Kidney (tissue), 13 donors: ENCODE measurements at regions not wholly inside any gene's neighbourhood (a gene's known extent, or its start where the extent isn't known, plus 50 kb on each side); places are given as distances from the start of the nearest gene placed in this dataset.
"Not testable (repeated sequence)": the region's sequence is repeated elsewhere in the genome, so short reads cannot be mapped to it uniquely, and the experiment has no call there.

Experiments
- DNase-seq, 5 donors: peaks; one replicate each; pipeline ENCODE4 v3.0.0-alpha.2; 2013 to 2020
- FAIRE-seq: peaks from 2 replicates; lab custom pipeline; 2012; peaks lifted over from hg19 to GRCh38; lab: Jason Lieb, UNC
- H3K27ac ChIP-seq, 2 donors: one replicate each; pipeline ENCODE4 v1.7.0; 2013; ENCODE audit warnings: low read depth in 2 of 2, low read length in 2 of 2, inconsistent platforms in 1 of 2
- H3K27me3 ChIP-seq: one replicate; pipeline ENCODE4 v1.7.1; 2013; ENCODE audit warnings: low read length, inconsistent platforms; ENCODE audit not compliant: control insufficient read depth, insufficient read depth
- H3K36me3 ChIP-seq, 3 donors: one replicate each; pipeline versions ENCODE4 v1.7.0 to v1.7.1; 2013; ENCODE audit warnings: low read length in 3 of 3, control low read depth in 1 of 3, inconsistent platforms in 1 of 3; ENCODE audit not compliant: insufficient read depth in 3 of 3, control insufficient read depth in 2 of 3
- H3K4me1 ChIP-seq, 3 donors: one replicate each; pipeline versions ENCODE4 v1.7.0 to v1.7.1; 2013; ENCODE audit warnings: low read length in 3 of 3, inconsistent platforms in 1 of 3, low read depth in 1 of 3; ENCODE audit not compliant: control insufficient read depth in 2 of 3, insufficient read depth in 2 of 3
- H3K4me3 ChIP-seq, 3 donors: one replicate each; pipeline versions ENCODE4 v1.7.0 to v1.8.1; 2013; ENCODE audit warnings: low read length in 3 of 3, control low read depth in 1 of 3, inconsistent platforms in 1 of 3
- H3K9ac ChIP-seq, 3 donors: one replicate each; pipeline versions ENCODE4 v1.7.0 to v1.7.1; 2013; ENCODE audit warnings: low read length in 3 of 3, control low read depth in 1 of 3, inconsistent platforms in 1 of 3
- H3K9me3 ChIP-seq, 3 donors: one replicate each; pipeline versions ENCODE4 v1.7.0 to v1.7.1; 2013; ENCODE audit warnings: low read length in 3 of 3, control low read depth in 1 of 3, inconsistent platforms in 1 of 3; ENCODE audit not compliant: control insufficient read depth in 2 of 3, insufficient read depth in 1 of 3
- intact Hi-C: fragments of 100-400 bp; cut with DNase I; formaldehyde crosslinking; loops from one replicate; pipeline ENCODE4 v1.11.1; 2022
- TF ChIP-seq, protein P1 (sequence below): IDR thresholded peaks from 3 replicates; pipeline ENCODE4 v1.5.1; 2012; ENCODE audit warnings: mild to moderate bottlenecking, moderate library complexity, borderline replicate concordance; ENCODE audit not compliant: insufficient read depth; ENCODE audit errors: extremely low read depth
- donor health status: control.
- donor health status: control.
- donor health status: control.
- donor health status: control.
- donor health status: control.
- donor health status: DM: yes; HTN: yes; CAD: no.
- donor health status: Normal renal cell carcinoma (clear cell type).

GRCh38 chr18:14964406-14964805 lies 216.4 kb downstream of the ANKRD30B start:
- DNase-seq (no peak), FAIRE-seq (no peak)
- TF ChIP-seq, protein P1, sequence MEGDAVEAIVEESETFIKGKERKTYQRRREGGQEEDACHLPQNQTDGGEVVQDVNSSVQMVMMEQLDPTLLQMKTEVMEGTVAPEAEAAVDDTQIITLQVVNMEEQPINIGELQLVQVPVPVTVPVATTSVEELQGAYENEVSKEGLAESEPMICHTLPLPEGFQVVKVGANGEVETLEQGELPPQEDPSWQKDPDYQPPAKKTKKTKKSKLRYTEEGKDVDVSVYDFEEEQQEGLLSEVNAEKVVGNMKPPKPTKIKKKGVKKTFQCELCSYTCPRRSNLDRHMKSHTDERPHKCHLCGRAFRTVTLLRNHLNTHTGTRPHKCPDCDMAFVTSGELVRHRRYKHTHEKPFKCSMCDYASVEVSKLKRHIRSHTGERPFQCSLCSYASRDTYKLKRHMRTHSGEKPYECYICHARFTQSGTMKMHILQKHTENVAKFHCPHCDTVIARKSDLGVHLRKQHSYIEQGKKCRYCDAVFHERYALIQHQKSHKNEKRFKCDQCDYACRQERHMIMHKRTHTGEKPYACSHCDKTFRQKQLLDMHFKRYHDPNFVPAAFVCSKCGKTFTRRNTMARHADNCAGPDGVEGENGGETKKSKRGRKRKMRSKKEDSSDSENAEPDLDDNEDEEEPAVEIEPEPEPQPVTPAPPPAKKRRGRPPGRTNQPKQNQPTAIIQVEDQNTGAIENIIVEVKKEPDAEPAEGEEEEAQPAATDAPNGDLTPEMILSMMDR: no peak
- H3K4me1 ChIP-seq: no peaks in the 10 kb centered on the region
- no peak overlapping the region for H3K4me3 ChIP-seq
- H3K27me3 ChIP-seq: no peaks in the 10 kb centered on the region
- H3K9ac ChIP-seq: no peak overlapping the region
- H3K27ac ChIP-seq: no peak overlapping the region
- no peaks in the 10 kb centered on the region for H3K36me3 ChIP-seq
- H3K9me3 ChIP-seq: no peaks in the 10 kb centered on the region
- intact Hi-C loops: no loop called here

GRCh38 chr18:14964976-14965375 lies 217.0 kb downstream of the ANKRD30B start:
- H3K9me3 ChIP-seq, H3K27ac ChIP-seq, FAIRE-seq, intact Hi-C loops, H3K4me3 ChIP-seq, H3K4me1 ChIP-seq, H3K9ac ChIP-seq, H3K27me3 ChIP-seq, DNase-seq, H3K36me3 ChIP-seq: not testable (repeated sequence)

DNA sequence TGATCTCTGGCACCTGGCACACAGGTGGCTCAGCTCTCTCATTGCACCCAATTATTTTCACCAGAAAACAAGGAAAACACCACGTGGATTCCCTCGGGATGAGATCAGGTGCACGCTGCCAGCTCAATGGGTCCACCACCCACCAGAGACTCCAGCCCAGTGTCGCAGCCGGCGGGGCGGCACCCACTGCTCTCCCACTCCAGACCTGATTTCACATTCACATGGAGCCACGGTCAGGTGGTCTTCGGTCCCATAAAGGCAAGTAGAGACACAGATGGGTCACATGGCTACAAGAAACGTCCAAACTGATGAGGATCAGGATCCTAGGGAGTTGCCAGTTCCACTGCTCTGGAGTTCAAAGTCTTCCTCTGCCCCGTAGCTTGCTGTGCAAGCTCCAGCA lies 217.6 kb downstream of the ANKRD30B start:
- Histone ChIP-seq H3K9me3 (no peaks in the 10 kb centered on the region), H3K27ac (no peak overlapping the region), H3K4me1 (no peaks in the 10 kb centered on the region), H3K9ac (no peak overlapping the region), H3K36me3 (no peaks in the 10 kb centered on the region), H3K4me3 (no peak overlapping the region), H3K27me3 (no peaks in the 10 kb centered on the region)
- no peak for DNase-seq
- TF ChIP-seq, protein P1: no peak
- intact Hi-C loops: no loop called here
- FAIRE-seq: no peak

DNA sequence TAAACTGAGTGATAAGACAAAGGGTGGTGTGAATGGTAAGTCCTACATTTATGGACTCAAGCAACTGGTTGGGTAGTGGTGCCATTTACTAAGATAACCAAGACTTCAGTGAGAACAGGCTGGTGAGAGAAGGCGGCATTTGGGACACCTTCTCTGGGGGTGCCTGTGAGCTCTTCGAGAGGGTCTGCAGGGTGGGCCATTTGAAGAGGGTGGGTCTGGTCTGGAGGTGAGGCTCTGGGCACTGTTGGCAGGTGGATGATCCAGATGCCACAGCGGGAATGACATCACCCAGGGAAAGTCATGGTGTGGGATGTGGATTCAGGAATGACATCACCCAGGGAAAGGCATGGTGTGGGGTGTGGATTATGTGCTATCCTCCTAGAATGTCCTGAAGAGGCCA lies 219.3 kb downstream of the ANKRD30B start:
- FAIRE-seq, H3K4me3 ChIP-seq, DNase-seq, H3K27ac ChIP-seq, H3K36me3 ChIP-seq, intact Hi-C loops, H3K9me3 ChIP-seq, H3K27me3 ChIP-seq, H3K4me1 ChIP-seq, H3K9ac ChIP-seq: not testable (repeated sequence)

DNA sequence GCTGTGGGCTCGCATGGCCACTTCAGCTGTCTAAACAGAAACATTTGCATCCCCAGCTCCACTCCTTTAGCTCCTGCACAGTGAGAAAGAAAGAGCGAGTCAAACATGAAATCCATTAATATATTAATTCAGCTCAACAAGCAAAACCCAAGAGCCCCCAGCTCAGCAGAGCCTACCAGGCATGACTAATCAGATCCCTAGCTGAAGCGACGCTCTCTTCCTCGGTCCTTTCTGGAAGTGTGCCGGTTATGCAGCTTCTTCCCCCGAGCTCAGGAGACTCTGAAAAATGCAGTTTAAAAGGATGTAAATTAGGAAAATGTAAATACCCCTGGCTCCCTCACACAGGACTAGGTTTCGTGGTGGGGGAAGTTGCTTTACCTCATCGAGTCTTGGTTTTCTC lies 221.5 kb downstream of the ANKRD30B start:
- Histone ChIP-seq H3K36me3 (no peaks in the 10 kb centered on the region), H3K4me3 (no peak overlapping the region), H3K27me3 (no peaks in the 10 kb centered on the region), H3K9me3 (no peaks in the 10 kb centered on the region), H3K4me1 (no peaks in the 10 kb centered on the region), H3K9ac (no peak overlapping the region), H3K27ac (no peak overlapping the region)
- TF ChIP-seq, protein P1: no peak
- intact Hi-C loops: no loop called here
- DNase-seq: peak in 1 of 5 donors; percentile 0
- no peak for FAIRE-seq
